ENCODE measurements at regions not wholly inside any gene's neighbourhood (a gene's known extent, or its start where the extent isn't known, plus 50 kb on each side); places are given as distances from the start of the nearest gene placed in this dataset.
"Not testable (repeated sequence)": the region's sequence is repeated elsewhere in the genome, so short reads cannot be mapped to it uniquely, and the experiment has no call there.

DNA sequence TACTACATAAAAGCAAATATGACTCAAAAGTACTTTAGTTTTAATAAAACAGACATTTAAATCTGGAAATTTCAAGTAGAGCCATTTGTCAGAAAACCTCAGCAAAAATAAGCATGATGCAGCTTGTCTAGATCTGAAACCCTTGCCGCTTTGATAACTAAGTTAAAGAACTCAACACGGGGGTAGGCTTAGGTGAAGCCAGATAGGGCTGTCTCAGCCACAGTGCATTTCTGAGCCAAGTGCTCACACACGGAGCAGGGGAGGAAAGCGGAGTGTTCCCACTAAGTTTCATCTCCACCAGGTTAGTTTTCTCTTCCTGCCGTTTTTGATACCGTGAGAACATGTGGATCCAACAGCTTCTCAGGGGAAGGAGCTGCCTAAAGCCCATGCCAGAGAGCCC, 303.5 kb downstream of the BCL2L11 start:
- TF ChIP-seq CTCF (IDR thresholded peaks at IDR 0.05 in 2 of 3, conservative IDR thresholded peaks at IDR 0.05 in 1 of 3; ENCODE audit: borderline replicate concordance in 1 of 3, insufficient read depth in 1 of 3, low read depth in 2 of 3, low read length in 2 of 3); EZH2phosphoT487 (IDR thresholded peaks at IDR 0.05; ENCODE audit: borderline replicate concordance); POLR2AphosphoS5 (IDR thresholded peaks at IDR 0.05; ENCODE audit: low read depth, low read length); POLR2A (IDR thresholded peaks at IDR 0.05; ENCODE audit: borderline replicate concordance, extremely low read depth, insufficient read depth, insufficient read length); ATF3 (IDR thresholded peaks at IDR 0.05); JUND (IDR thresholded peaks at IDR 0.05); ELF1 (IDR thresholded peaks at IDR 0.05; ENCODE audit: borderline replicate concordance, low read depth): not testable (repeated sequence)

All from HCT116 (cell line).